Vagina (tissue), 2 donors: ENCODE measurements at regions not wholly inside any gene's neighbourhood (a gene's known extent, or its start where the extent isn't known, plus 50 kb on each side); places are given as distances from the start of the nearest gene placed in this dataset.

ENCODE experiments used
- DNase-seq, 2 donors: peaks; one replicate each; pipeline ENCODE4 v3.0.0-alpha.2; 2017; ENCODE audit errors: extremely low spot score in 2 of 2
- H3K27ac ChIP-seq: fragments of 200-600 bp; sonication (generic); one replicate; pipeline ENCODE4 v1.5.1; 2019
- H3K27me3 ChIP-seq: fragments of 200-600 bp; sonication (generic); one replicate; pipeline ENCODE4 v1.5.1; 2019
- H3K36me3 ChIP-seq, 2 donors: fragments of 200-600 bp; sonication (generic); one replicate each; pipeline ENCODE4 v1.5.1; 2017 to 2019
- H3K4me1 ChIP-seq: fragments of 200-600 bp; sonication (generic); one replicate; pipeline ENCODE4 v1.5.1; 2019
- H3K4me3 ChIP-seq, 2 donors: fragments of 200-600 bp; sonication (generic); 1 replicate in 1 of 2; 2 replicates in 1 of 2; pipeline ENCODE4 v1.5.1; 2016 to 2019
- H3K9me3 ChIP-seq: fragments of 200-600 bp; sonication (generic); one replicate; pipeline ENCODE4 v1.5.1; 2019
- POLR2A ChIP-seq, 2 donors: fragments of 450-650 bp; IDR thresholded peaks; one replicate each; pipeline ENCODE4 v1.6.1; 2017; ENCODE audit warnings: antibody characterized with exemption in 2 of 2, mild to moderate bottlenecking in 2 of 2, moderate library complexity in 2 of 2
- POLR2AphosphoS5 ChIP-seq, 2 donors: sonication (generic); formaldehyde crosslinking; IDR thresholded peaks; one replicate each; pipeline ENCODE4 v1.9.0; 2017; ENCODE audit warnings: antibody characterized with exemption in 2 of 2, mild to moderate bottlenecking in 2 of 2, low read depth in 1 of 2; ENCODE audit not compliant: insufficient read depth in 1 of 2
- intact Hi-C: fragments of 100-400 bp; cut with DNase I; formaldehyde crosslinking; loops from one replicate; pipeline ENCODE4 v1.15.1; 2023
- TF ChIP-seq, protein P1 (sequence below), 3 experiments: fragments of 450-650 bp in 2 of 3; fragments of 200-600 bp in 1 of 3; sonication (generic) in 1 of 3; IDR thresholded peaks; one replicate each; pipeline ENCODE4 v1.5.1; 2017 to 2019; ENCODE audit warnings: antibody characterized with exemption in 3 of 3, mild to moderate bottlenecking in 2 of 3, moderate library complexity in 2 of 3

GRCh38 chr10:131577786-131578471 lies 266.4 kb upstream of the TCERG1L start:
- no peaks in the 10 kb centered on the region for H3K27me3 ChIP-seq
- H3K27ac ChIP-seq, result no peak overlapping the region
- intact Hi-C loops, result no loop called here
- no peak overlapping the region for H3K4me3 ChIP-seq
- TF ChIP-seq POLR2A (IDR thresholded peaks at IDR 0.05) (no peak), POLR2AphosphoS5 (IDR thresholded peaks at IDR 0.05; ENCODE audit: insufficient read depth in 1 of 2, low read depth in 1 of 2) (no peak)
- TF ChIP-seq, protein P1, sequence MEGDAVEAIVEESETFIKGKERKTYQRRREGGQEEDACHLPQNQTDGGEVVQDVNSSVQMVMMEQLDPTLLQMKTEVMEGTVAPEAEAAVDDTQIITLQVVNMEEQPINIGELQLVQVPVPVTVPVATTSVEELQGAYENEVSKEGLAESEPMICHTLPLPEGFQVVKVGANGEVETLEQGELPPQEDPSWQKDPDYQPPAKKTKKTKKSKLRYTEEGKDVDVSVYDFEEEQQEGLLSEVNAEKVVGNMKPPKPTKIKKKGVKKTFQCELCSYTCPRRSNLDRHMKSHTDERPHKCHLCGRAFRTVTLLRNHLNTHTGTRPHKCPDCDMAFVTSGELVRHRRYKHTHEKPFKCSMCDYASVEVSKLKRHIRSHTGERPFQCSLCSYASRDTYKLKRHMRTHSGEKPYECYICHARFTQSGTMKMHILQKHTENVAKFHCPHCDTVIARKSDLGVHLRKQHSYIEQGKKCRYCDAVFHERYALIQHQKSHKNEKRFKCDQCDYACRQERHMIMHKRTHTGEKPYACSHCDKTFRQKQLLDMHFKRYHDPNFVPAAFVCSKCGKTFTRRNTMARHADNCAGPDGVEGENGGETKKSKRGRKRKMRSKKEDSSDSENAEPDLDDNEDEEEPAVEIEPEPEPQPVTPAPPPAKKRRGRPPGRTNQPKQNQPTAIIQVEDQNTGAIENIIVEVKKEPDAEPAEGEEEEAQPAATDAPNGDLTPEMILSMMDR (IDR thresholded peaks at IDR 0.05), result no peak
- no peaks in the 10 kb centered on the region for H3K9me3 ChIP-seq
- H3K36me3 ChIP-seq, result no peaks in the 10 kb centered on the region
- no peaks in the 10 kb centered on the region for H3K4me1 ChIP-seq
- DNase-seq, result peak; percentile 72 to 93

DNA sequence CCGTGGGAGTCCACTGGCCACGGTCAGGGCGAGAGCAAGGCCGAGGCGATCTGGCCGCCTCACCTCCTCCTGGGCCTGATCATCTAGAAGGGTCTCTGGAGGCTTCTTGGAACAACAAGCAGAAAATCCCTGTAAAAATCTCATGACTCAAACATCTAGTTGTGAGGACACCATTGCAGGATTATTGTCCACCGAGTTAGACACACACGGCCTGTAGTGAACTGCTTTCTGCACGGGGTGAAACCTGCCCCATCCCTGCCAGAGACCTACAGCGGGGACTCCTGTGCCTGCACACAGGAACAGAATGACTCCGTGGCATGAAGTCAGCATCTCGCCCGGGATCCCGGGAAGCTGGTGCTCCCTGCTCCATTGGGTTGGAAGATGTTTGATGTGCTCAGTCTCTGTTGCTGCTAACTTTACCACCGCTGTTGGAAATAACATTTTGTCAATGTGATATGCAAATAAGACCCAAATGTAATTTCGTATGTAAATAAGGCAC lies 267.0 kb upstream of the TCERG1L start:
- no peak for TF ChIP-seq POLR2AphosphoS5 (IDR thresholded peaks at IDR 0.05; ENCODE audit: insufficient read depth in 1 of 2, low read depth in 1 of 2)
- TF ChIP-seq POLR2A (IDR thresholded peaks at IDR 0.05), result no peak
- TF ChIP-seq, protein P1 (IDR thresholded peaks at IDR 0.05), result no peak
- intact Hi-C loops, result no loop called here
- Histone ChIP-seq H3K27ac (no peak overlapping the region), H3K4me3 (no peak overlapping the region), H3K9me3 (no peaks in the 10 kb centered on the region), H3K36me3 (no peaks in the 10 kb centered on the region), H3K4me1 (no peaks in the 10 kb centered on the region), H3K27me3 (no peaks in the 10 kb centered on the region)
- peak; percentile 40 to 52 for DNase-seq

DNA sequence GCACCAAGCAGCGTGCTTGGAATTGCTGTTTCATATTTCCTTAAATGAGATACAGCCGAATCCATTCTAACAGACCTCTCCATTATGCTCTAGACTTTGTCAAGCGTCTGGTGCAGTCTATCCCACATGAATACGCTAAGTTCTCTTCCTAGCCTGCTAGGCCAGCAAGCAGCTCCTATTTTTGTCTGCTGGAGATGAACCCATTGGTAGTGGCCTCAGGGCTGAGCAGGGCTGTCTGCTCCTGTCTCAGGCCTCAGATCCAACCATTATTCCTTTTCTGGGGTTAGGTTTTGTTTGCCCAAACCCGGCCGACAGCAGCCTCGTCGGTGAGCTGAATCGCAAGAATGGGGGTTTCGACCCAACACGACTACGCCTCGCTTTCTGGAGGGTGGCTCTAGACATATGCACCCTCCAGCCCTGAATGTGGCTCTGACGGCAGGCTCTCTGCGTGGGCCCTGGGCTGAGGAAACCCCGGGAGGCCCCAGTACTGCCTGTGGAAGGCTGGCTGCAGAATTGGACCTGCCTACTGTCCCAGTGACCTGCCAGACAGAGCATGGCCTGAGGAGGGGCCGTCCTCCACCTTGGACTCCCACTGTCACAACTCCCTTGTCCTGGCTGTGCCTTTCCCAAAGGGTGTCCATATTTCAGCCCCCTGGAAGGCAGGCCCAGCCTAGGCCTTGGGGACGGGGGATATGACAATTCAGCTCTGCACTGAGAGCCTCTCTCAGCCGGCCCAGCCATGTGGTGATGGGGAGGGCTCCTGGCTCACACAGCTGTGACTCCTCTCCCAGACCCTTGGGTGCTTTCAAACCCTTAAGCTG lies 267.9 kb upstream of the TCERG1L start:
- Histone ChIP-seq H3K27me3 (no peaks in the 10 kb centered on the region), H3K4me3 (no peak overlapping the region), H3K27ac (no peak overlapping the region), H3K36me3 (no peaks in the 10 kb centered on the region), H3K4me1 (no peaks in the 10 kb centered on the region), H3K9me3 (no peaks in the 10 kb centered on the region)
- TF ChIP-seq POLR2A (IDR thresholded peaks at IDR 0.05) (no peak), POLR2AphosphoS5 (IDR thresholded peaks at IDR 0.05; ENCODE audit: insufficient read depth in 1 of 2, low read depth in 1 of 2) (no peak)
- TF ChIP-seq, protein P1 (IDR thresholded peaks at IDR 0.05), result no peak
- DNase-seq, result peak; percentile 60 to 95
- intact Hi-C loops, result no loop called here

DNA sequence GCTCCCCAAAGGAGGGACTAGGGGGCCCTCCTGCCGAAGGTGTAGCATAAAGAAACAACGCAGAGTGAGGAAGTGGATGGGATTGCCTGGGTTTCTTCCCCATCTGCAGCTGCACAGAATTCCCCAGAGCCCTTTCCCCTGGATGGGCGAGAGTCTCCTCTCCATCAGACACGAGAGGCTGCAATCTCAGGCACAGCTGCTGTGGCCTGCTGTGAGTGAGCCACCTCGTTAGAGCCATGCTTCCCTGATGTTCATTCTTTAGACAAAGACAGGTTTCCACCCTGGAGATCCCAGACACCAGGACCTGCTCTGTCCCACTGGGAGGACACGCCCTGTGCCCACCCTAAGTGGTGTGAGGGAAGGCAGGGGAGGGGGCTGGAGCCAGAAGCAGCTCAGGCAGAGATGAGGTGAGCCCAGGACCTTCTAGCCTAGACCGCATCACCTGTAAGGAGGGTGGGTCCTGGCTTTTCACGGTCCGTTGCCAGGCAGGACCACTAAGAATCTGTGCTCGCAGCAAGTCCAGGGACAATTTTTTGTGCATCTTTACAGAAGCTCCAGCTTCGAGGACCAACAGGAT lies 268.6 kb upstream of the TCERG1L start:
- H3K9me3 ChIP-seq, result no peaks in the 10 kb centered on the region
- H3K36me3 ChIP-seq, result no peaks in the 10 kb centered on the region
- H3K4me1 ChIP-seq, result no peaks in the 10 kb centered on the region
- H3K4me3 ChIP-seq, result no peak overlapping the region
- no peak overlapping the region for H3K27ac ChIP-seq
- H3K27me3 ChIP-seq, result no peaks in the 10 kb centered on the region
- intact Hi-C loops, result no loop called here
- TF ChIP-seq POLR2AphosphoS5 (IDR thresholded peaks at IDR 0.05; ENCODE audit: insufficient read depth in 1 of 2, low read depth in 1 of 2) (no peak), POLR2A (IDR thresholded peaks at IDR 0.05) (no peak)
- TF ChIP-seq, protein P1 (IDR thresholded peaks at IDR 0.05), result no peak
- DNase-seq, result peak; percentile 56 to 74
